HG02588 (cell line): ENCODE measurements at regions not wholly inside any gene's neighbourhood (a gene's known extent, or its start where the extent isn't known, plus 50 kb on each side); places are given as distances from the start of the nearest gene placed in this dataset.
"Not testable (repeated sequence)": the region's sequence is repeated elsewhere in the genome, so short reads cannot be mapped to it uniquely, and the experiment has no call there.

Experiments
- ATAC-seq: cut with Tn5 transposase; IDR thresholded peaks from one replicate; pipeline ENCODE4 v1.9.1; 2021; ENCODE audit warnings: mild to moderate bottlenecking, moderate library complexity; ENCODE audit not compliant: unreplicated experiment

GRCh38 chr22:48939441-48940265 lies 888.0 kb downstream of the BRD1 start:
- ATAC-seq = no peak

- no peak for ATAC-seq
Measured at GRCh38 chr22:48938741-48939140, 888.9 kb downstream of the BRD1 start.

GRCh38 chr22:48937032-48937639 lies 890.5 kb downstream of the BRD1 start:
- no peak for ATAC-seq

GRCh38 chr22:48936391-48936790 lies 891.3 kb downstream of the BRD1 start:
- ATAC-seq = no peak

- ATAC-seq = no peak
Measured at GRCh38 chr22:48934446-48934845, 893.2 kb downstream of the BRD1 start.

- ATAC-seq = no peak
Measured at GRCh38 chr22:48931452-48931851, 896.2 kb downstream of the BRD1 start.

GRCh38 chr22:48929276-48929790 lies 898.3 kb downstream of the BRD1 start:
- ATAC-seq = no peak

GRCh38 chr22:48927591-48927990 lies 900.1 kb downstream of the BRD1 start:
- ATAC-seq = no peak

- ATAC-seq = no peak
Measured at GRCh38 chr22:48926643-48927042, 901.0 kb downstream of the BRD1 start.

GRCh38 chr22:48926136-48926535 lies 901.5 kb downstream of the BRD1 start:
- ATAC-seq = no peak

- no peak for ATAC-seq
Measured at GRCh38 chr22:48925450-48925849, 902.2 kb downstream of the BRD1 start.

GRCh38 chr22:48923996-48924395 lies 903.7 kb downstream of the BRD1 start:
- ATAC-seq = no peak

- ATAC-seq = no peak
Measured at GRCh38 chr22:48923165-48923865, 904.4 kb downstream of the BRD1 start.

- no peak for ATAC-seq
Measured at GRCh38 chr22:48921411-48921903, 906.2 kb downstream of the BRD1 start.

- ATAC-seq = no peak
Measured at GRCh38 chr22:48920776-48921241, 906.9 kb downstream of the BRD1 start.

- ATAC-seq = no peak
Measured at GRCh38 chr22:48919851-48920589, 907.7 kb downstream of the BRD1 start.

- ATAC-seq = no peak
Measured at GRCh38 chr22:48919187-48919590, 908.5 kb downstream of the BRD1 start.

GRCh38 chr22:48918585-48919186 lies 909.0 kb downstream of the BRD1 start:
- ATAC-seq = no peak

GRCh38 chr22:48912356-48913066 lies 915.2 kb downstream of the BRD1 start:
- ATAC-seq = not testable (repeated sequence)

- ATAC-seq = not testable (repeated sequence)
Measured at GRCh38 chr22:48911647-48912046, 916.0 kb downstream of the BRD1 start.
